Epithelial cell of esophagus (primary cell): ENCODE measurements at regions not wholly inside any gene's neighbourhood (a gene's known extent, or its start where the extent isn't known, plus 50 kb on each side); places are given as distances from the start of the nearest gene placed in this dataset.

Experiments used
- DNase-seq: peaks from one replicate; pipeline ENCODE4 v3.0.0; 2010; ENCODE audit warnings: low read depth
- H3K4me3 ChIP-seq: 2 replicates; pipeline ENCODE4 v1.5.1; 2011; ENCODE audit warnings: mild to moderate bottlenecking, low read length, control low read depth
- TF ChIP-seq, protein P1 (sequence below): IDR thresholded peaks from 2 replicates; pipeline ENCODE4 v1.5.1; 2011; ENCODE audit warnings: low read depth, mild to moderate bottlenecking, low read length, control low read depth, inconsistent platforms; ENCODE audit not compliant: insufficient read depth; ENCODE audit errors: missing control alignments

DNA sequence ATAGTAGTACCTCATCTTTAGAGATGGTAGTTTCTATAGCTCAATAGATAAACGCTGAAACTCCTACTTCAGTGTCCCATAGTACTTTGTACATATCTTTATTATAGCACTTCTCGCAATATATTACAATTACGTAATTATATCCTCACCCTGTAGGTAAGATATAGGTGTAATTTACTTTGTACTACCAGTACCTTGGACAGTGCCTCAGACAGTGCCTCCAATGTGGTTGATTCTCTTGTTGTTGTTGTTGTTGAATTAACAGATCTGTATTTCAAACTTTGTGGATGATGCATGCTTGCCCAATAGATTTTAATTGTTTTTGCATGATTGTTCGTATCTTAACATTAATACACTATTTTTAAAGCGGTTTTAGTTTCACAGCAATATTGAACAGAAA, 188.6 kb downstream of the ARL6IP6 start:
- peak; percentile 18 for DNase-seq
- TF ChIP-seq, protein P1, sequence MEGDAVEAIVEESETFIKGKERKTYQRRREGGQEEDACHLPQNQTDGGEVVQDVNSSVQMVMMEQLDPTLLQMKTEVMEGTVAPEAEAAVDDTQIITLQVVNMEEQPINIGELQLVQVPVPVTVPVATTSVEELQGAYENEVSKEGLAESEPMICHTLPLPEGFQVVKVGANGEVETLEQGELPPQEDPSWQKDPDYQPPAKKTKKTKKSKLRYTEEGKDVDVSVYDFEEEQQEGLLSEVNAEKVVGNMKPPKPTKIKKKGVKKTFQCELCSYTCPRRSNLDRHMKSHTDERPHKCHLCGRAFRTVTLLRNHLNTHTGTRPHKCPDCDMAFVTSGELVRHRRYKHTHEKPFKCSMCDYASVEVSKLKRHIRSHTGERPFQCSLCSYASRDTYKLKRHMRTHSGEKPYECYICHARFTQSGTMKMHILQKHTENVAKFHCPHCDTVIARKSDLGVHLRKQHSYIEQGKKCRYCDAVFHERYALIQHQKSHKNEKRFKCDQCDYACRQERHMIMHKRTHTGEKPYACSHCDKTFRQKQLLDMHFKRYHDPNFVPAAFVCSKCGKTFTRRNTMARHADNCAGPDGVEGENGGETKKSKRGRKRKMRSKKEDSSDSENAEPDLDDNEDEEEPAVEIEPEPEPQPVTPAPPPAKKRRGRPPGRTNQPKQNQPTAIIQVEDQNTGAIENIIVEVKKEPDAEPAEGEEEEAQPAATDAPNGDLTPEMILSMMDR, result no peak
- H3K4me3 ChIP-seq, result no peak overlapping the region

DNA sequence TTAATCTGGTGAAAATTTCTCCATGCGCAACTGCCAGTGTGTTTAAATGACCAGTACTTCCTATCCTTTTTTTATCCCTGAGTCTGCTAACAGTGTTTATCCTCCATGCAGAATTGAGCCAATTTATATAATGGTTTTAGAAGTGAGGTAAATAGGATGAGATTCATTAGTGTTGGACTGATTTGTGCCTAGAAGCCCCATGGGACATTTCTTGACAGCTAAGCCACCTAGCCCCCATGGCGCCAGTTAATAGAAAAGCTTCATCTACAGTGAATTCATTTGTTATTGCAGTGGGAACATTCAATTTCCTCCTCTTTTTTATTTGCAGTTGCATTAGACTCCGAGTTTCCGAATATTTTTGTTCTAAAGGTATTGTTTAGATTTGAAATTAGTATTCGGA, 175.6 kb downstream of the ARL6IP6 start:
- no peak for DNase-seq
- H3K4me3 ChIP-seq, result no peak overlapping the region
- TF ChIP-seq, protein P1, result no peak

DNA sequence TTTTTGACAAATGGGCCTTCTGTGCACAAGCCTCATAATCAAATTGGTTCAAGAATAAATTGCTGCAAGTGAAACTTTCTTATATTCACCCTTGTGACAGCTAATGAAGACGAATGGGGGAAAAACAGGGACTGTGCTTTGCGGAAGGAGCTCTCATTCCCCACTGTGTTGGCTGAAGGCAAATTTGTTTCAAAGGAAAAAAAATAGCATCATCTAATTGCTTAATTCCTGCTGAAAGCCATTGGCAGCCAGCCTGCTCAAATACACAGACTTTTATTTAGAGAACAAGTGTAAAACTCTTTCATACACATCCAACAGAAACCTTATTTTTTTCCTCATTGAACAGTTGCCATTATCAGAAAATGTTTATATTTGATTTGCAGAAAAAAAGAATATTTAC, 172.3 kb downstream of the ARL6IP6 start:
- H3K4me3 ChIP-seq, result no peak overlapping the region
- DNase-seq, result no peak
- TF ChIP-seq, protein P1, result no peak

DNA sequence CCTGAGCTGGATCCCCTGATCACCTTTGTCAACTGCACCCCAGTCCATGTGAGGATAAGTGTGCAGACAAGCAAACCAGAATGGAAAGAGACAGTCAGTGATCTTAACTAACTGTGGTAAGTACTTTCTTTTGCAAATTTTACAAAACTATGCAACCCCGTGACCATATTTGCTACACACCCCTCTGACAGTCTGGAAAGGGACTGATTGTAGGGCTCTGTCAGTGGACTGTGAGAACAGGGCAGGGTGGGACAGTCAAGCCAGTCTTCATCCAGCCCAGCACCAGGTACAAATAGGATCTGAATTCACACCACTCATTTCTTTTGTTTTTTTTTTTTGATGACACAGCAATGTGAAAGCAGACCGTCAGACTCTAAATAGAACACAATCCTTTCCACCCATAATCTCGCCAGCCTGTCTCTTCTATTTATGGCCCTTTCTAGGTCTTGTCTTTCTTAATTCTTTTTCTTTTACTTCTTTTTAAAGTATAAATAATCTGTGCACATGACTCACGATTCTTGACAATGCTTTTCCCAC, 165.6 kb downstream of the ARL6IP6 start:
- no peak overlapping the region for H3K4me3 ChIP-seq
- DNase-seq, result no peak
- TF ChIP-seq, protein P1, result no peak

DNA sequence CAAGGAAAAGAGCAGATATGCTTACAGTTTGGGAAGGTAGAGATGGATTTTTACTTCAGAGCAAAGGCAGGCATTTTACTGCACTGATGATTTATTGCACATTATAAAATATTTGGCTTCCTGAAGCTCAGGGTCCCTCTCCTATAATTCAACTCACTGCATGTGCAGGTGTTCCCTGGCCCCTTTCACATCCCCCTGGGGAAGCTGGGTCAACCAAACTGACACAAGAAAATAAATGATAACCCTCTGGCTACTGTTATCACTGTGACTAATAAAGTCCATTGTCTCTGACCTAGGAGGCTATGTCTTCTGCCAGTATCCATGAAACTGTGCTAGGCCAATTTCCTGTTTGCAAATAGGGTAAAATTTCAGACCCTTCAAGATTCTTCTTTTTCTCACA, 163.1 kb downstream of the ARL6IP6 start:
- DNase-seq, result no peak
- H3K4me3 ChIP-seq, result no peak overlapping the region
- TF ChIP-seq, protein P1, result no peak

DNA sequence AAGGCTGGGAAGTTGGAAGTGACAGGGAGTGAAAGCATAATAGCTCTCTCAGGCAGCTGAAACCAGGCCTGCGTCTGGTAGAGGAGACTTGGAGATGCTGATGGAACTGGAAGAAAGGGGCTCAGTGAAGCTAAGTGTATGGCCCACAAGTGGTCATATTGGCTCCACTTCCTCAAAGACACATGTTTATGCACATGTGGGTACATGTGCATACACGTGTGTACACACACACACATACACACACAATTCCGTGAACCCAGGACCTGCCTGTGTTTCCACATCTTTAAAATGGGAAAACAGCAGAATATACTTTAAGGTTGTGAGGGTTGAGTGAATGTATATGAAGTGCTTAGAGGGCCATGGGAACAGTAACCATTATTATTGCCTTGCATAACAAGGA, 160.9 kb downstream of the ARL6IP6 start:
- no peak for DNase-seq

More for the DNA sequence above, 160.9 kb downstream of the ARL6IP6 start:
- TF ChIP-seq, protein P1, result no peak
- no peak overlapping the region for H3K4me3 ChIP-seq
